GM10248 (cell line): ENCODE measurements at regions not wholly inside any gene's neighbourhood (a gene's known extent, or its start where the extent isn't known, plus 50 kb on each side); places are given as distances from the start of the nearest gene placed in this dataset.
A peak's percentile ranks its signal among the peaks of the same experiment; 100 is the strongest.

Experiments
- CTCF ChIA-PET: fragments of 300-600 bp; sonication (Branson Sonifier 250); formaldehyde crosslinking; extraction: SDS; loops from one replicate; lab custom pipeline; 2021; ENCODE audit warnings: antibody characterized with exemption; lab: Yijun Ruan, JAX
- POLR2A ChIA-PET: fragments of 350-650 bp; sonication (Branson Sonifier 250); formaldehyde crosslinking; extraction: SDS; loops from one replicate; lab custom pipeline; 2020; ENCODE audit warnings: antibody characterized with exemption; lab: Yijun Ruan, JAX
- DNase-seq: peaks from one replicate; pipeline ENCODE4 v3.0.0; 2012; ENCODE audit errors: extremely low spot score
- CTCF ChIP-seq: IDR thresholded peaks from 2 replicates; pipeline ENCODE4 v1.5.1; 2012; ENCODE audit warnings: mild to moderate bottlenecking, low read depth; ENCODE audit errors: extremely low read depth, missing control alignments, control extremely low read depth

DNA sequence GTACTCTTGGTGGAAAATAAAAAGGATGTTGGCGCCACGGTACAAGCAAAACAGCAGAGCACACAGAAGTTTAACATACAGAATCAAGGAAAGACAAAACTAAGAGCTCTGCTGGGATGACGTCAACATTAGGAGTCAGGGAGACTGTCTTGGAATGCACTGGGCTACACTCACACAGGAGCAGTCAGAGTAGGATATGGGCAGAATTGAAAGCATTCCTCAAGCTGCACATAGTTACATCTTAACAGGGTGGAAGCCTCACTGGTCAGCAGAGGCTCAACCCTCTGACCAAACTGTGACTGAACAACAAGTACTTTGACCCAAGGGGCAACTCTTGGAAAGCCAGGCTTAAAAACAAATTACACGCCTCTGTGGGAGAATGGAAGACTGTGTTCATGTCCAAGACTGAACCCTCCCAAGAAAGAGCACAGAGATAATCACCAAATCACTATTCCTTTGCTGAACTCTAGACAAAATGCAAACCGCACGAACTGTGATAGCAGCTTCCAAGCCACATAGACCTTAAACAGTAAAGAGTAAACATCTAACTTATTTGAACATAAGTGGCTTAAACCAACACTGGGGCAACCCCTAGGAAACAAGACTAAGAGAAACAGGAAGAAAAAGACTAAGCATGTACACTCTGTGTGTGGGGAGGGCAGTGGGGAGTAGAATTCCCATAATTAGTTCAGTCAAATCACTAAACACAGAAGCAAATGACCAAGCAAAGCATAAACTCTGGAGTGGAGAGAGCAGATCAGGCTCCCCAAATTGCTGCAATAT is 772.7 kb downstream of the PRELID2 start:
- POLR2A ChIA-PET: no interaction called here
- CTCF ChIA-PET: no interaction called here
- TF ChIP-seq CTCF: no peak
- DNase-seq: no peak

DNA sequence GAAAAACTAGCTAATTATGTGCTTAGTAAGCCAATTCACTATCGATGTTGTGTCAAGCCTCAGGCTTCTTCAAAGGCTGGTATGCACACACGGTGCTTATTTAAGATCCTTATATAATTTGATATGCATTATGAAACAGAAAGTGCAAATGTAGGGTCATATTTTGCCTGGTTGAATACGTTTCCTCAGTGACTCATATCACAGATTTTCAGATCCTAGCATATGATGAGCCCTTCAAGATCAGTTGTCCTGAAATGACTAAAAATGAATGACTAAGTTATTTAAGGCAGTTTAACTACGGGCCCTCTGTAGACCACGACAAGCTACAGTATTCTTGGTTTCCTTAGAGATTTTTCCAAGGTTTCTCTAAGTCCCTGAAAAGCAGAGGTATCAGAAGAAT is 778.3 kb downstream of the PRELID2 start:
- TF ChIP-seq CTCF: no peak
- ChIA-PET POLR2A (no interaction called here), CTCF (interaction anchor here (1.0 to 1.3 kb wide), 3 partner anchors 9 to 26 kb away, joined by 3 read pairs; no protein-coding TSS in a partner anchor)
- peak; percentile 31 for DNase-seq

GRCh38 chr5:145050181-145050580 is 785.0 kb downstream of the PRELID2 start:
- CTCF ChIA-PET: no interaction called here
- POLR2A ChIA-PET: no interaction called here
- no peak for DNase-seq
- TF ChIP-seq CTCF: no peak

GRCh38 chr5:145044970-145045369 is 790.2 kb downstream of the PRELID2 start:
- no peak for TF ChIP-seq CTCF
- POLR2A ChIA-PET: no interaction called here
- DNase-seq: no peak
- CTCF ChIA-PET: interaction anchor here (1.2 kb wide), 1 partner anchor 12 kb away, joined by 3 read pairs; no protein-coding TSS in a partner anchor

GRCh38 chr5:145028626-145029025 is 806.5 kb downstream of the PRELID2 start:
- CTCF ChIA-PET: no interaction called here
- POLR2A ChIA-PET: no interaction called here
- TF ChIP-seq CTCF: no peak
- no peak for DNase-seq

DNA sequence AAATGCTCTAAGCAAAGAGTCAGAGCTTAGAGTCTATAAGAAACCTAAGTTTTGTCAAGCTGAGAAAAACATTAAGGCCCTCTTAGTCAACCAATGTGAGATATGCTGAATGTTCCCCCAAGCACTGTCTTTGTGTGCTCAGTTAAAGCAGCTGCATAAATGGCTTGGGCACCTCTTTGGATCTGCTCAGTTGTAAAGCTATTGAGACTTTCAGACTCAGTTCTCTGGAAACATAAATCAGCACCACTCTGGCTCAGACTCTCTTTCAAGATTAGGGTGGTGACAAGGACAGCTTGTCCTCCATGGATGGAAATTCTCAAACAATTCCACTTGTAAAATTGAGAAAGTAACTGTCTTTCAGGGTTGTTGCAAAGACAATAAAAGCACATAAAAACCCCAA is 807.9 kb downstream of the PRELID2 start:
- ChIA-PET CTCF (interaction anchor here (1.2 to 1.3 kb wide), 2 partner anchors 10 to 36 kb away, joined by 3 read pairs; no protein-coding TSS in a partner anchor), POLR2A (no interaction called here)
- no peak for TF ChIP-seq CTCF
- DNase-seq: no peak
